SK-N-DZ (cell line): ENCODE measurements at regions not wholly inside any gene's neighbourhood (a gene's known extent, or its start where the extent isn't known, plus 50 kb on each side); places are given as distances from the start of the nearest gene placed in this dataset.
A peak's percentile ranks its signal among the peaks of the same experiment; 100 is the strongest.

Experiments used
- DNase-seq: peaks from one replicate; pipeline ENCODE4 v3.0.0-alpha.2; 2015; ENCODE audit warnings: low spot score

GRCh38 chr12:15033029-15033428, 60.2 kb downstream of the PDE6H start:
- DNase-seq: no peak

GRCh38 chr12:15033641-15034040, 60.8 kb downstream of the PDE6H start:
- DNase-seq: peak; percentile 20

- no peak for DNase-seq
Observed at GRCh38 chr12:15035185-15035584, 62.3 kb downstream of the PDE6H start.

- no peak for DNase-seq
Observed at GRCh38 chr12:15037091-15037687, 64.3 kb downstream of the PDE6H start.

- no peak for DNase-seq
Observed at GRCh38 chr12:15038137-15038536, 65.3 kb downstream of the PDE6H start.

GRCh38 chr12:15044471-15044870, 71.6 kb downstream of the PDE6H start:
- no peak for DNase-seq

- no peak for DNase-seq
Observed at GRCh38 chr12:15045451-15045850, 72.6 kb downstream of the PDE6H start.

- no peak for DNase-seq
Observed at GRCh38 chr12:15047611-15048010, 74.8 kb downstream of the PDE6H start.

GRCh38 chr12:15049461-15050153, 76.8 kb downstream of the PDE6H start:
- DNase-seq: peak; percentile 83

- no peak for DNase-seq
Observed at GRCh38 chr12:15050659-15051058, 77.8 kb downstream of the PDE6H start.

GRCh38 chr12:15052691-15053090, 79.8 kb downstream of the PDE6H start:
- DNase-seq: no peak

- DNase-seq: no peak
Observed at GRCh38 chr12:15056218-15056617, 83.4 kb downstream of the PDE6H start.
